IMR-90 (cell line): ENCODE measurements at regions not wholly inside any gene's neighbourhood (a gene's known extent, or its start where the extent isn't known, plus 50 kb on each side); places are given as distances from the start of the nearest gene placed in this dataset.

Experiments used
- ATAC-seq: fragments of 200-7000 bp; cut with Tn5 transposase; 2 replicates; pipeline ENCODE4 v1.9.1; 2020; ENCODE audit warnings: low read depth, mild to moderate bottlenecking, moderate library complexity
- BruUV-seq: library from RNA; stranded (reverse); fragments of 400-500 nt; replicated peaks from 2 replicates; lab custom pipeline; 2021; lab: Mats Ljungman, UMichigan
- CTCF ChIA-PET: fragments of 300-600 bp; formaldehyde crosslinking; extraction: SDS; loops from one replicate; lab custom pipeline; 2021; ENCODE audit warnings: antibody characterized with exemption; lab: Yijun Ruan, JAX
- POLR2A ChIA-PET: fragments of 300-600 bp; sonication (Branson Sonifier 250); formaldehyde crosslinking; loops from one replicate; lab custom pipeline; 2022; ENCODE audit warnings: antibody characterized with exemption; ENCODE audit not compliant: unreplicated experiment; lab: Charles Lee
- DNase-seq: peaks from one replicate; pipeline ENCODE4 v3.0.0; 2013
- H2AFZ ChIP-seq: replicated peaks from 2 replicates; pipeline ENCODE3; 2013; ENCODE audit warnings: low read length, mild to moderate bottlenecking; ENCODE audit not compliant: poor library complexity
- H2AK5ac ChIP-seq: 2 replicates; pipeline ENCODE4 v1.6.1; 2013; ENCODE audit warnings: low read depth, low read length, inconsistent platforms
- H2AK9ac ChIP-seq: replicated peaks from 2 replicates; pipeline ENCODE3; 2013; ENCODE audit warnings: mild to moderate bottlenecking, low read depth, low read length, moderate library complexity; ENCODE audit not compliant: poor library complexity
- H2BK120ac ChIP-seq: 2 replicates; pipeline ENCODE4 v1.6.1; 2013; ENCODE audit warnings: low read depth, low read length, inconsistent platforms
- H2BK15ac ChIP-seq: 3 replicates; pipeline ENCODE4 v1.6.1; 2013; ENCODE audit warnings: low read depth, low read length, inconsistent platforms
- H2BK20ac ChIP-seq: 2 replicates; pipeline ENCODE4 v1.6.1; 2013; ENCODE audit warnings: low read depth, mild to moderate bottlenecking, inconsistent platforms, low read length, moderate library complexity
- H2BK5ac ChIP-seq: 2 replicates; pipeline ENCODE4 v1.6.1; 2013; ENCODE audit warnings: mild to moderate bottlenecking, low read depth, low read length, inconsistent platforms; ENCODE audit not compliant: poor library complexity, severe bottlenecking
- H3K14ac ChIP-seq: replicated peaks from 2 replicates; pipeline ENCODE4 v1.6.1; 2013; ENCODE audit warnings: low read depth, low read length, inconsistent platforms
- H3K18ac ChIP-seq: 2 replicates; pipeline ENCODE4 v1.6.1; 2013; ENCODE audit warnings: low read depth, low read length, control low read depth
- H3K23ac ChIP-seq: 2 replicates; pipeline ENCODE4 v1.6.1; 2013; ENCODE audit warnings: low read depth, low read length, inconsistent platforms
- H3K27ac ChIP-seq: 2 replicates; pipeline ENCODE4 v1.5.1; 2013; ENCODE audit warnings: mild to moderate bottlenecking, control low read depth, low read length; ENCODE audit not compliant: insufficient read depth
- H3K27me3 ChIP-seq: 2 replicates; pipeline ENCODE4 v1.6.1; 2013; ENCODE audit warnings: low read length; ENCODE audit not compliant: control insufficient read depth, insufficient read depth
- H3K36me3 ChIP-seq: 2 replicates; pipeline ENCODE4 v1.6.1; 2013; ENCODE audit warnings: low read length, mixed read lengths; ENCODE audit not compliant: control insufficient read depth, insufficient read depth
- H3K4ac ChIP-seq: 2 replicates; pipeline ENCODE4 v1.6.1; 2013; ENCODE audit warnings: low read depth, low read length, inconsistent platforms
- H3K4me1 ChIP-seq: 2 replicates; pipeline ENCODE4 v1.6.1; 2013; ENCODE audit warnings: low read length, mixed read lengths; ENCODE audit not compliant: control insufficient read depth, insufficient read depth
- H3K4me2 ChIP-seq: 2 replicates; pipeline ENCODE4 v1.6.1; 2013; ENCODE audit warnings: low read depth, mild to moderate bottlenecking, control low read depth, low read length, moderate library complexity
- H3K4me3 ChIP-seq: 2 replicates; pipeline ENCODE4 v1.5.1; 2013; ENCODE audit warnings: low read depth, mild to moderate bottlenecking, control low read depth, low read length, moderate library complexity; ENCODE audit not compliant: insufficient read depth
- H3K56ac ChIP-seq: 2 replicates; pipeline ENCODE4 v1.6.1; 2013; ENCODE audit warnings: low read length, inconsistent platforms; ENCODE audit not compliant: insufficient read depth; ENCODE audit errors: extremely low read depth
- H3K79me1 ChIP-seq, 2 experiments: 2 replicates each; pipeline ENCODE4 v1.6.1; 2013; ENCODE audit warnings: low read length in 2 of 2, inconsistent platforms in 1 of 2, low read depth in 1 of 2
- H3K9ac ChIP-seq: 2 replicates; pipeline ENCODE4 v1.6.1; 2013; ENCODE audit warnings: low read depth, low read length, control low read depth
- H3K9me1 ChIP-seq: 2 replicates; pipeline ENCODE4 v1.6.1; 2013; ENCODE audit warnings: low read length, inconsistent platforms; ENCODE audit not compliant: insufficient read depth
- H3K9me3 ChIP-seq: 2 replicates; pipeline ENCODE4 v1.6.1; 2013; ENCODE audit warnings: low read length; ENCODE audit not compliant: control insufficient read depth, insufficient read depth
- H4K20me1 ChIP-seq: 2 replicates; pipeline ENCODE4 v1.6.1; 2013; ENCODE audit warnings: low read length, inconsistent platforms; ENCODE audit not compliant: insufficient read depth
- H4K5ac ChIP-seq: 2 replicates; pipeline ENCODE4 v1.6.1; 2013; ENCODE audit warnings: mild to moderate bottlenecking, low read depth, low read length, control low read depth
- H4K8ac ChIP-seq, 2 experiments: 2 replicates each; pipeline ENCODE4 v1.6.1; 2013; ENCODE audit warnings: low read depth in 2 of 2, low read length in 2 of 2, control low read depth in 1 of 2, inconsistent platforms in 1 of 2
- H4K91ac ChIP-seq: 2 replicates; pipeline ENCODE4 v1.6.1; 2013; ENCODE audit warnings: low read depth, low read length, inconsistent platforms; ENCODE audit not compliant: insufficient read depth
- BHLHE40 ChIP-seq: fragments of 150-350 bp; IDR thresholded peaks from 2 replicates; pipeline ENCODE4 v1.6.1; 2016; ENCODE audit warnings: mild to moderate bottlenecking, low read depth, low read length
- CEBPB ChIP-seq: IDR thresholded peaks from 2 replicates; pipeline ENCODE4 v1.6.1; 2012; ENCODE audit warnings: low read depth, low read length, improper control_type of control experiment
- CHD1 ChIP-seq: IDR thresholded peaks from 2 replicates; pipeline ENCODE4 v1.6.1; 2012; ENCODE audit warnings: low read depth, low read length, improper control_type of control experiment
- CTCF ChIP-seq: conservative IDR thresholded peaks from 2 replicates; pipeline ENCODE4 v1.5.1; 2012; ENCODE audit warnings: mild to moderate bottlenecking, low read depth, low read length, improper control_type of control experiment
- ELK1 ChIP-seq: fragments of 150-350 bp; IDR thresholded peaks from 2 replicates; pipeline ENCODE4 v1.6.1; 2016; ENCODE audit warnings: low read depth, mild to moderate bottlenecking, low read length, moderate library complexity, borderline replicate concordance
- FOS ChIP-seq: fragments of 150-350 bp; IDR thresholded peaks from 2 replicates; pipeline ENCODE4 v1.6.1; 2016; ENCODE audit warnings: low read depth, low read length
- MAFK ChIP-seq: IDR thresholded peaks from 2 replicates; pipeline ENCODE4 v1.6.1; 2012; ENCODE audit warnings: low read depth, low read length, improper control_type of control experiment
- MAZ ChIP-seq: IDR thresholded peaks from 2 replicates; pipeline ENCODE4 v1.6.1; 2012; ENCODE audit warnings: low read depth, mild to moderate bottlenecking, low read length, improper control_type of control experiment, moderate library complexity, borderline replicate concordance
- NFE2L2 ChIP-seq: fragments of 150-350 bp; IDR thresholded peaks from 2 replicates; pipeline ENCODE4 v1.6.1; 2016; ENCODE audit warnings: low read depth, mild to moderate bottlenecking, low read length
- POLR2A ChIP-seq: IDR thresholded peaks from 2 replicates; pipeline ENCODE4 v1.6.1; 2012; ENCODE audit warnings: mild to moderate bottlenecking, low read depth, low read length
- RAD21 ChIP-seq: IDR thresholded peaks from 2 replicates; pipeline ENCODE4 v1.6.1; 2012; ENCODE audit warnings: low read length, improper control_type of control experiment
- RCOR1 ChIP-seq: IDR thresholded peaks from 2 replicates; pipeline ENCODE4 v1.6.1; 2012; ENCODE audit warnings: mild to moderate bottlenecking, low read length, improper control_type of control experiment; ENCODE audit not compliant: insufficient replicate concordance
- RFX5 ChIP-seq: IDR thresholded peaks from 2 replicates; pipeline ENCODE4 v1.8.0; 2012; ENCODE audit warnings: low read depth, mild to moderate bottlenecking, low read length, moderate library complexity
- SMC3 ChIP-seq: fragments of 150-350 bp; IDR thresholded peaks from 2 replicates; pipeline ENCODE4 v1.6.1; 2016; ENCODE audit warnings: low read depth, mild to moderate bottlenecking, antibody characterized with exemption, low read length, moderate library complexity
- USF2 ChIP-seq: fragments of 150-350 bp; IDR thresholded peaks from 2 replicates; pipeline ENCODE4 v1.6.1; 2017; ENCODE audit warnings: mild to moderate bottlenecking, antibody characterized with exemption, low read length, low read depth
- WGBS, 2 experiments: methylation state at CpG; one replicate each; pipeline versions ENCODE4 v1.1.5 to v1.1.7; 2013; ENCODE audit warnings: missing lambda C conversion rate in 2 of 2; ENCODE audit not compliant: insufficient read length in 1 of 2; ENCODE audit errors: extremely low coverage in 2 of 2; 5-methylcytosine and 5-hydroxymethylcytosine counted together
- dilution Hi-C: fragments of 300-500 bp; cut with HindIII; formaldehyde crosslinking; loops from one replicate; pipeline ENCODE4 v1.14.3; 2018; ENCODE audit warnings: low sequenced_read_pairs; ENCODE audit not compliant: unreplicated experiment
- in situ Hi-C: fragments of 300-500 bp; cut with MboI; formaldehyde crosslinking; loops from 3 replicates; pipeline ENCODE4 v1.14.3; 2019; ENCODE audit warnings: low sequenced_read_pairs, inconsistent platforms, mixed read lengths
- intact Hi-C: fragments of 100-400 bp; cut with micrococcal nuclease; formaldehyde crosslinking; loops from 2 replicates; pipeline ENCODE4 v1.10.0; 2022

- H4K20me1 ChIP-seq = no peaks in the 10 kb centered on the region
- BruUV-seq = no TSS peak
- in situ Hi-C loops = no loop called here
- no peak overlapping the region for H3K27ac ChIP-seq
- no peak overlapping the region for H2AK5ac ChIP-seq
- no peak overlapping the region for H3K9ac ChIP-seq
- H2AK9ac ChIP-seq = no peak overlapping the region
- ChIA-PET POLR2A (no interaction called here), CTCF (interaction anchor here (0.6 kb wide), 1 partner anchor 480 kb away, joined by 3 read pairs; no protein-coding TSS in a partner anchor)
- dilution Hi-C loops = no loop called here
- DNase-seq (no peak), ATAC-seq (no peak)
- H3K56ac ChIP-seq = no peak overlapping the region
- H4K8ac ChIP-seq = no peak overlapping the region
- no peak overlapping the region for H3K23ac ChIP-seq
- no peaks in the 10 kb centered on the region for H3K27me3 ChIP-seq
- H2BK15ac ChIP-seq = no peak overlapping the region
- intact Hi-C loops = no loop called here
- no peak overlapping the region for H3K18ac ChIP-seq
- no peaks in the 10 kb centered on the region for H3K79me1 ChIP-seq
- no peaks in the 10 kb centered on the region for H3K9me1 ChIP-seq
- H2AFZ ChIP-seq = no peak overlapping the region
- H2BK20ac ChIP-seq = no peak overlapping the region
- no peaks in the 10 kb centered on the region for H3K4me1 ChIP-seq
- H4K91ac ChIP-seq = no peak overlapping the region
- H2BK120ac ChIP-seq = no peak overlapping the region
- H3K14ac ChIP-seq = no peak overlapping the region
- no peak overlapping the region for H3K4ac ChIP-seq
- H3K4me3 ChIP-seq = no peak overlapping the region
- H2BK5ac ChIP-seq = no peak overlapping the region
- no peak for TF ChIP-seq RCOR1
- no peak for TF ChIP-seq SMC3
- TF ChIP-seq MAZ = no peak
- TF ChIP-seq POLR2A = no peak
- TF ChIP-seq BHLHE40 = no peak
- TF ChIP-seq USF2 = no peak
- no peak for TF ChIP-seq ELK1
- no peak for TF ChIP-seq NFE2L2
- no peak for TF ChIP-seq RFX5
- no peak for TF ChIP-seq MAFK
- TF ChIP-seq CHD1 = no peak
- no peak for TF ChIP-seq CEBPB
- TF ChIP-seq CTCF = no peak
- TF ChIP-seq FOS = no peak
- TF ChIP-seq RAD21 = no peak
- H3K36me3 ChIP-seq = no peaks in the 10 kb centered on the region
- no CpG with 5 or more reads among the region's 1 CpG for WGBS, 2 experiments
- H3K9me3 ChIP-seq = no peaks in the 10 kb centered on the region
- H4K5ac ChIP-seq = no peak overlapping the region
- no peak overlapping the region for H3K4me2 ChIP-seq
Measured at GRCh38 chr2:211117026-211117425, 560.6 kb downstream of the CPS1 start.
